ENCODE measurements at regions not wholly inside any gene's neighbourhood (a gene's known extent, or its start where the extent isn't known, plus 50 kb on each side); places are given as distances from the start of the nearest gene placed in this dataset.

GRCh38 chr3:162218479-162218878, 721.9 kb downstream of the OTOL1 start:
- no peaks in the 10 kb centered on the region for H3K27me3 ChIP-seq (ENCODE audit: control insufficient read depth, insufficient read depth, low read length)
- H3K4me3 ChIP-seq (ENCODE audit: low read depth, low read length) = no peak overlapping the region
- FAIRE-seq (no peak), DNase-seq (ENCODE audit: low read depth) (no peak)
- H3K36me3 ChIP-seq (ENCODE audit: control insufficient read depth, insufficient read depth, low read length) = no peaks in the 10 kb centered on the region
- no peak for TF ChIP-seq CTCF (IDR thresholded peaks at IDR 0.05; ENCODE audit: insufficient read depth, low read length, severe bottlenecking)

GRCh38 chr3:162224746-162225145, 728.1 kb downstream of the OTOL1 start:
- FAIRE-seq = no peak
- no peak for DNase-seq (ENCODE audit: low read depth)
- Histone ChIP-seq H3K4me3 (ENCODE audit: low read depth, low read length) (no peak overlapping the region), H3K27me3 (ENCODE audit: control insufficient read depth, insufficient read depth, low read length) (no peaks in the 10 kb centered on the region), H3K36me3 (ENCODE audit: control insufficient read depth, insufficient read depth, low read length) (no peaks in the 10 kb centered on the region)
- no peak for TF ChIP-seq CTCF (IDR thresholded peaks at IDR 0.05; ENCODE audit: insufficient read depth, low read length, severe bottlenecking)

- no peaks in the 10 kb centered on the region for H3K27me3 ChIP-seq (ENCODE audit: control insufficient read depth, insufficient read depth, low read length)
- TF ChIP-seq CTCF (IDR thresholded peaks at IDR 0.05; ENCODE audit: insufficient read depth, low read length, severe bottlenecking) = no peak
- H3K36me3 ChIP-seq (ENCODE audit: control insufficient read depth, insufficient read depth, low read length) = no peaks in the 10 kb centered on the region
- DNase-seq (ENCODE audit: low read depth) (no peak), FAIRE-seq (no peak)
- H3K4me3 ChIP-seq (ENCODE audit: low read depth, low read length) = no peak overlapping the region
Observed at GRCh38 chr3:162236949-162237348, 740.3 kb downstream of the OTOL1 start.

GRCh38 chr3:162250782-162251181, 754.2 kb downstream of the OTOL1 start:
- no peak for TF ChIP-seq CTCF (IDR thresholded peaks at IDR 0.05; ENCODE audit: insufficient read depth, low read length, severe bottlenecking)
- Histone ChIP-seq H3K36me3 (ENCODE audit: control insufficient read depth, insufficient read depth, low read length) (no peaks in the 10 kb centered on the region), H3K27me3 (ENCODE audit: control insufficient read depth, insufficient read depth, low read length) (no peaks in the 10 kb centered on the region), H3K4me3 (ENCODE audit: low read depth, low read length) (no peak overlapping the region)
- no peak for FAIRE-seq
- no peak for DNase-seq (ENCODE audit: low read depth)

GRCh38 chr3:162262129-162262528, 765.5 kb downstream of the OTOL1 start:
- DNase-seq (ENCODE audit: low read depth) (no peak), FAIRE-seq (no peak)
- no peaks in the 10 kb centered on the region for H3K27me3 ChIP-seq (ENCODE audit: control insufficient read depth, insufficient read depth, low read length)
- no peak overlapping the region for H3K4me3 ChIP-seq (ENCODE audit: low read depth, low read length)
- no peaks in the 10 kb centered on the region for H3K36me3 ChIP-seq (ENCODE audit: control insufficient read depth, insufficient read depth, low read length)
- no peak for TF ChIP-seq CTCF (IDR thresholded peaks at IDR 0.05; ENCODE audit: insufficient read depth, low read length, severe bottlenecking)

- FAIRE-seq = no peak
- H3K27me3 ChIP-seq (ENCODE audit: control insufficient read depth, insufficient read depth, low read length) = no peaks in the 10 kb centered on the region
- no peak overlapping the region for H3K4me3 ChIP-seq (ENCODE audit: low read depth, low read length)
- no peaks in the 10 kb centered on the region for H3K36me3 ChIP-seq (ENCODE audit: control insufficient read depth, insufficient read depth, low read length)
- TF ChIP-seq CTCF (IDR thresholded peaks at IDR 0.05; ENCODE audit: insufficient read depth, low read length, severe bottlenecking) = no peak
- DNase-seq (ENCODE audit: low read depth) = no peak
Observed at GRCh38 chr3:162263596-162263995, 767.0 kb downstream of the OTOL1 start.
